Nephron progenitor cell (in vitro differentiated cells): ENCODE measurements at regions not wholly inside any gene's neighbourhood (a gene's known extent, or its start where the extent isn't known, plus 50 kb on each side); places are given as distances from the start of the nearest gene placed in this dataset.

ENCODE experiments used
- DNase-seq: peaks from one replicate; pipeline ENCODE4 v3.0.0; 2021
- H3K27ac Mint-ChIP-seq: 2 replicates; pipeline ENCODE4 v1.8.0; 2021; ENCODE audit warnings: mild to moderate bottlenecking, moderate library complexity, mixed read lengths
- H3K27me3 Mint-ChIP-seq: 2 replicates; pipeline ENCODE4 v1.8.0; 2021; ENCODE audit warnings: mild to moderate bottlenecking, low read depth, mixed read lengths; ENCODE audit not compliant: poor library complexity
- H3K36me3 Mint-ChIP-seq: 2 replicates; pipeline ENCODE4 v1.8.0; 2021; ENCODE audit warnings: low read depth, mixed read lengths
- H3K4me1 Mint-ChIP-seq: 2 replicates; pipeline ENCODE4 v1.8.0; 2021; ENCODE audit warnings: mixed read lengths
- H3K4me3 Mint-ChIP-seq: 2 replicates; pipeline ENCODE4 v1.8.0; 2021; ENCODE audit warnings: mild to moderate bottlenecking, moderate library complexity, mixed read lengths
- H3K9me3 Mint-ChIP-seq: 2 replicates; pipeline ENCODE4 v1.8.0; 2021; ENCODE audit warnings: mild to moderate bottlenecking, moderate library complexity, mixed read lengths
- CTCF ChIP-seq: fragments of 200-600 bp; sonication (generic); IDR thresholded peaks from 2 replicates; pipeline ENCODE4 v1.5.0; 2021; ENCODE audit warnings: antibody characterized with exemption

DNA sequence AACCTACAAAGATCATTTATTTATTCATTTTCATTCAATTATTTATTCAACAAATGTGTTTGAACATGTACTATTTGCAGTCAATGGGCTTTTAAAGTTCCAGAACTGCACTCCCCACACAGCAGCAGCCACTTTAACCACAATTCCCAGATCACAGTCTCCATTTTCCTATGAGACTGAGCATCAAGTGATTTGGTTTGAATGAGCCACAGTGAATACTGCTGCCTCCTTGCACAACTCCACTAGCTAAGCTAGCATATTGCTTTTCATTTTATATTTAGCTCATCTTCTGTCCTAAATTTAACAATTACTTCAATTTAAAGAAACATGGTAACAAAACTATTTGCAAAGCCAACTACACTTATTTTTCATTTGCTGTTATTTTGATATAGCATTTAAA is 353.4 kb upstream of the VRK2 start:
- no peak for TF ChIP-seq CTCF
- no peaks in the 10 kb centered on the region for H3K4me1 Mint-ChIP-seq
- H3K4me3 Mint-ChIP-seq = no peak overlapping the region
- no peaks in the 10 kb centered on the region for H3K36me3 Mint-ChIP-seq
- no peak overlapping the region for H3K27ac Mint-ChIP-seq
- no peak for DNase-seq
- H3K9me3 Mint-ChIP-seq = peaks cover 37% of the 10 kb centered on the region
- H3K27me3 Mint-ChIP-seq = no peaks in the 10 kb centered on the region

GRCh38 chr2:57693965-57694364 is 352.6 kb upstream of the VRK2 start:
- no peak for TF ChIP-seq CTCF
- Mint-ChIP-seq H3K4me1 (no peaks in the 10 kb centered on the region), H3K27ac (no peak overlapping the region), H3K27me3 (no peaks in the 10 kb centered on the region), H3K36me3 (no peaks in the 10 kb centered on the region), H3K4me3 (no peak overlapping the region), H3K9me3 (peaks cover 31% of the 10 kb centered on the region)
- DNase-seq = no peak

GRCh38 chr2:57696016-57696415 is 350.6 kb upstream of the VRK2 start:
- no peaks in the 10 kb centered on the region for H3K4me1 Mint-ChIP-seq
- H3K9me3 Mint-ChIP-seq = peaks cover 10% of the 10 kb centered on the region
- H3K27me3 Mint-ChIP-seq = no peaks in the 10 kb centered on the region
- no peak overlapping the region for H3K27ac Mint-ChIP-seq
- no peak for DNase-seq
- no peak for TF ChIP-seq CTCF
- no peak overlapping the region for H3K4me3 Mint-ChIP-seq
- no peaks in the 10 kb centered on the region for H3K36me3 Mint-ChIP-seq

- no peak overlapping the region for H3K4me3 Mint-ChIP-seq
- no peak for DNase-seq
- no peaks in the 10 kb centered on the region for H3K4me1 Mint-ChIP-seq
- H3K27me3 Mint-ChIP-seq = no peaks in the 10 kb centered on the region
- no peak overlapping the region for H3K27ac Mint-ChIP-seq
- no peaks in the 10 kb centered on the region for H3K36me3 Mint-ChIP-seq
- H3K9me3 Mint-ChIP-seq = no peaks in the 10 kb centered on the region
- TF ChIP-seq CTCF = no peak
Measured at GRCh38 chr2:57698392-57698791, 348.2 kb upstream of the VRK2 start.

- no peak overlapping the region for H3K4me3 Mint-ChIP-seq
Measured at GRCh38 chr2:57698935-57699449, 347.6 kb upstream of the VRK2 start.

More at GRCh38 chr2:57698935-57699449, 347.6 kb upstream of the VRK2 start:
- no peak for DNase-seq
- Mint-ChIP-seq H3K27me3 (no peaks in the 10 kb centered on the region), H3K9me3 (no peaks in the 10 kb centered on the region), H3K4me1 (no peaks in the 10 kb centered on the region), H3K36me3 (no peaks in the 10 kb centered on the region), H3K27ac (no peak overlapping the region)
- no peak for TF ChIP-seq CTCF
